DMS79 treated with DMSO at 0.1 percent for 48 hours (cell line): ENCODE measurements at regions not wholly inside any gene's neighbourhood (a gene's known extent, or its start where the extent isn't known, plus 50 kb on each side); places are given as distances from the start of the nearest gene placed in this dataset.

Experiments
- DNase-seq: peaks from one replicate; lab custom pipeline; 2025; lab: John Stamatoyannopoulos, UW

- no peak for DNase-seq
These were observed 111.2 kb upstream of the TOP3B start for GRCh38 chr22:22093743-22094142.

DNA sequence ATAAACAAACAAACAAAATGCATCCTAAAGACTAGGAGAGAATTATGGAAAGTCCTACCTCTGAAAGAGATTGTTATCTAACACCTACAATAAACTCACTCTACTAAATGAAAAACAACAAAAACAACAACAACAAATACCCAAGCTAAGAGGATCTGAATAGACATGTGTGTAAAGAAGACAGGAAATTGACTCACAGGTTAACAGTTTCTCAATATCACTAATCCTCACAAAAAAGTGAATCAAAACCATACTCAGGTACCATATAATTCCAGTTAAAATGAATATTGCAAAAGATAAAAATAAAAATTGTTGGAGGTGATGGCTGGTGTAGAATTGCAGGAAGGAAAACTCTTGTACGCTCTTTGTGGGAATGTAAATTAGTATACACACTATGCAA is 110.4 kb upstream of the TOP3B start:
- DNase-seq = no peak

DNA sequence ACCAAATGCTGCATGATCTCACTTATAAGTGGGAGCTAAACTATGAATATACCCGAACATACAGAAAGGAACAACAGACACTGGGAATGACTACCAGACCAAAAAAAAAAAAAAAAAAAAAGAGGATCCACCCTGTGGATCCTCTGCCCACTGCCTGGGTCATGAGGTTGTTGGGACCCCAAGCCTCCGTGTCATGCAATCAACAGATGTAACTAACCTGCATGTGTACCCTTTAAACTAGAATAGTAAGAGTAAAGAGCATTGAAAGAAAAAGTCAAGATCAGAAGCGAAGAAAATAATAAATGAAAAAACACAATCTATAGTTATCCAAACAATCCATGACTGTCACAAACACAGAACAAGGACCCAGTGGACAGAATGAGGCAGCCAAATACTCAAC is 109.5 kb upstream of the TOP3B start:
- no peak for DNase-seq

GRCh38 chr22:22091400-22091878 is 108.9 kb upstream of the TOP3B start:
- no peak for DNase-seq

DNA sequence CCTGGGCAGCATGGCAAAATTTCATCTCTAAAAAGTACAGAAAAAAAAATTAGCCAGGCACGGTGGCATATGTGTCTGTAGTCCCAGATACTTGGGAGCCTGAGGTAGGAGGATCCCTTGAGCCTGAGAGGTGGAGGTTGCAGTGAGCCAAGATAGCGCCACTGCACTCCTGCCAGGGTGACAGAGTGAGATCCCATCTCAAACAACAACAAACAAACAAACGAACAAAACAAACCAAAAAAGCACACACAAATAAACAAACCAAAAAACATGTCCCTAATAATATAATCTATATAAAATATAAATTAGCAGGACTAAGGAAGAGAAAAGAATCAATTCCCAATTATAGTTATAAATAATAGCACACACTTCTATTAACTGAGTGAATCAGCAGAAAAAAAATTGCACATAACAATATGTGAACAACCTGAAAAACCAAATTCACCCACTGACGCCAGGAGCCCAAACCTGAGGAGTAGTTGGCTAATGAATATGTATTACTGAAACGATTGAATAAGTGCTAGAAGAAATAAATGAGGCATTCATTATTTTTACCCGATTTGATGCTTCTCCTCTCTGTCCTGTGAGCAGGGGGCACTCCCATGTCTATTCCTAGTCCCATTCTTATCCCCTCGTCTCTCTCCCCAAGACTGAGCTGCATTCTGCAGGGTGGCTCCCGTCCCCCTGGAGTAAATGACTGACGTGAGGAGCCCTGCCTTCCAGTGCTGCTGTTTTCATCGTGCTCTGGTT is 108.2 kb upstream of the TOP3B start:
- DNase-seq = no peak

- no peak for DNase-seq
These were observed 107.1 kb upstream of the TOP3B start for GRCh38 chr22:22089459-22090308.

DNA sequence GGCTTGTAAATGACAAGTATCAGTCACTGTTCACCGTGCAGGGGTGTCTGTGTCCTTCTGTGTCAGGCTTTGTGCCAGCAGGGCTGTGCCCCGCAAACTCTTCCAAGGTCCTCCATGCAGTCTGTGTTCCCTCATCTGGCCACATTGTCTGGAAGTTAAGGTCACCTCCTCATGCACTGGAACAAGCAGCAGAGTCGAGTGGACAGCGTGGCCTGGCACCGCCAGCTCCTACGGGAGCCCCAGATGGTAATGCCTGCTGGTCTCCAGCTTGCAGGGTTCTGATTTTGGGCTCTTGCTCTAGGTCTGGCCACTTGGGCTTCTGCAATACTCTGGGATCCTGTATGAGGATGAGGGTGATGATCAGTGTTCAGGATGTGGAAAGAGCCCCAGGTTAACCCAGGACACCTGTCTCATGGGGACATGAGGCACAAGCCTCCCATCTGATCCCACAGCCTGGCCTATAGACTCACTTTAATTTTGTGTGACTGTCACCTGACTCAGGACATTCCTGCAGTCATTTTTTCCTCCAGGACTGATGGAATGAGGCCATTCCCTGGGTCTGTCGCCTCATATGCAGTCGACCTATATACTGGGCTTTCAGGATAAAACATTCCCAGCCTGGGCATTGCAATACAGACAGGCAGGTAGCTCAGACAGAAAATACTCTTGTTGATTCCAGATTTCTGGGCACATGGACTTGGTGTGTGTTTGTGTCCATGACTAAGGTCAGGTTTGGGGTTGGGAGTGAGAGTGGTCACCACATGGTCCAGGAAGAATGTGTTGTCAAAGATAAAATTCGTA is 106.3 kb upstream of the TOP3B start:
- no peak for DNase-seq

DNA sequence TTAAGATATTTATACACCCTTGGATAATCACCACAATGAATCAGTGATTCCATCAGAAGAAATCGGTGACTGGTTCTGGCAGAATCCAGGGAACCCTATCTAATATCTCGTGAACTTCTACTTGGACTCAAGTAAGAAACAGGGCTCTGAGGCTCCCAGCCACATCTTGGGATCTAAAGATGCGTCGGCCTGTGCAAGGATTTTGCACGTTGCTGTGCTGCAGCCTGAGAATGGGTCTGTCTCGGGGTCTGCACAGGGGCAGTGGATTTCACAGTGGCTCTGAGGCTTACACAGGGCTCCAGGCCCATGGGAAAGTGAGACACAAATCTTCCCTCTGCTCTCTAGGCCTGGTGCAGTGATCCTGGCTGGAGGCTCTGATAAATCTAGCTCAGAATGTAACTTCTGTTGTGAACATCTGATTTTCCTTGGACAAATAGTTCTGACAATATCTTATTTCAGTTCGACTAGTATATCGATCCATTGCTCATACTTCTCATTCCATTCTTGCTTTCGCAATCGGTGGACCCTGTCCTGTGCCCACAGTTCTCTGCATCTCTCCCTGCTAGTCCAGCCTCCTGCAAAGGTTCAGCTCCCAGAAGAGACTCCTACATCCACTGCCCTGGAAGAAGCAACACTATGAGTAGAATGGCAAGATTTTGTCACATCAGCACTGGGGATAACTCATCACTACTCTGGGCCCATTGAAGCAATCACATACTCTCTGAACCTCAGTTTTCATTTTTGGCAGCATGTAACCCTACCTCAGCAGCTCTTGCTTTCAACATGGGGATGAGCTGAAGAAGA is 105.5 kb upstream of the TOP3B start:
- no peak for DNase-seq

GRCh38 chr22:22086501-22087158 is 104.0 kb upstream of the TOP3B start:
- DNase-seq = no peak

DNA sequence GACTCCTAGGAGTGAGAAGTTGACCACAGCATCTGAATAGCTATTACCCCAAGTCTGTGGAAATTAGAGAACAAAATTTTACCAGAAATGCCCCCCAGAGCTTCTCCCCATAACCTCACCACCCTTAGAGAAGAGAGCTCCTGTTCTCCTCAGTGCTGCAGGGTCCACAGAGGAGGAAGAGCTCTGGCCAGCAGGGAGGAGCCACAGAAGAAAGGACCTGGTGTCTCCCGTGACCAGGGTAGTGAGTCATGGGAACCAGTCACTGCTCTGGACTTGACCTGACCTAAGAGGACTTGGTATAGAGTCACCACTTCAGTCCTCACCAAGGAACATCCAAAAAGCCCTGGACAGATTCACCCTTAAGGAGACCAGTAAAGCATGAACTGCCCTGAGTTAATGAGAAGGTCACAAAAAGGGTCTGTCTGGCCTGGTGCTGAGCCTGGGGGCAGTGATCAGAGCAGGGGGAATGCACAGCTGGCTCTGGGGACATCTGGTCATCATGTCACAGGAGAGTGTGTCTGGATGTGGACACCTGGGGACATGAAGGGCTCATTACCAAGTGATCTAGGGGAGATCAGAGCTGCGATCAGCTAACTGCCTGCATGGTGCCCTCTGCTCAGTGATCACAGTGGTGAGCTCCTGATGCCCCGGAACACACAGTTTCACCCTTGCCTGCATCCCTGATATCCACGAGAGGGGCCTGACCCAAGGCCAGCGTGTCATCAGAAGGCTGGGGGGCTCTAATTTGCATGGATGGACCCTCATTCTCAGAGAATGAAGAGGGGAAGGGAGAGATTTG is 103.3 kb upstream of the TOP3B start:
- no peak for DNase-seq

- no peak for DNase-seq
These were observed 101.6 kb upstream of the TOP3B start for GRCh38 chr22:22084089-22084711.

GRCh38 chr22:22082960-22083359 is 100.4 kb upstream of the TOP3B start:
- DNase-seq = no peak

DNA sequence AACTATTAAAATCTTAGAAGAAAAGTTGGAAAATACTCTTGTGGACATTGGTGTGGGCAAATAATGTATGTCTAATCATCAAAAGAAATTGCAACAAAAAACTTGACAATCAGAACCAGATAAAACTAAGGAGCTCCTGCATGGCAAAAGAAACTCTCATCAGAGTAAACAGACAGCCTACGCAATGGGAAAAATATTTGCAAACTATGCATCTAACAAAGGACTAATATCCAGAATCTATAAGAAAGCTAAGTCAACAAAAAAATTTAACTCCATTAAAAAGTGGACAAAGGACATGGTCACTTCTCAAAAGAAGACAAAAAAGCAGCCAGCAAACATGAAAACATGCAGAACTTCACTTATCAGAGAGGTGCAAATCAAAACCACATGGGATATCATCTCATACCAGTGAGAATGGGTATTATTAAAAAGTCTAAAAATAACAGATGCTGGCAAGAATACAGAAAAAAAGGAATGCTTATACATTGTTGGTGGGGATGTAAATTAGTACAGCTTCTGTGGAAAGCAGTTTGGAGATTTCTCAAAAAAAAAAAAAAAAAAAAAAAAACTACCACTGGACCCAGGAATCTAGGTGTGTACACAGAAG is 99.7 kb upstream of the TOP3B start:
- no peak for DNase-seq

DNA sequence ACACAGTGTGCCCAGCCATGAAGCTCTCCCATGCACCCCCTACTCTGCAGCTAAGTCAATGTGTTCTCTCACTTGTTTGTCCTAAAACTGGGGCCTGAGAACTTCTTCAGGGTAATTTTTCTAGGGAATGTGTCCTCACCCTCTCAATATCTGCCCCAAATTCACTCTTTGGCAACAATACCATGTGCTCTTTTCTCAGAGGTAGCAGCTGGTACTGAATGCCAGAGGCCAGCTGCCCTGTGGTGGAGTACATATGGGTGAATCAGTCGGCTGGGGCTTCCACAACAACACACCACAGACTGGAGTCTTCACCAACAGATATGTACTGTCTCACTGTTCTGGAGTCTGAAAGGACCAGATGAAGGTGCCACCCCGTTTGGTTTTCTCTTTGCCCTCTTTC is 97.7 kb upstream of the TOP3B start:
- no peak for DNase-seq

DNA sequence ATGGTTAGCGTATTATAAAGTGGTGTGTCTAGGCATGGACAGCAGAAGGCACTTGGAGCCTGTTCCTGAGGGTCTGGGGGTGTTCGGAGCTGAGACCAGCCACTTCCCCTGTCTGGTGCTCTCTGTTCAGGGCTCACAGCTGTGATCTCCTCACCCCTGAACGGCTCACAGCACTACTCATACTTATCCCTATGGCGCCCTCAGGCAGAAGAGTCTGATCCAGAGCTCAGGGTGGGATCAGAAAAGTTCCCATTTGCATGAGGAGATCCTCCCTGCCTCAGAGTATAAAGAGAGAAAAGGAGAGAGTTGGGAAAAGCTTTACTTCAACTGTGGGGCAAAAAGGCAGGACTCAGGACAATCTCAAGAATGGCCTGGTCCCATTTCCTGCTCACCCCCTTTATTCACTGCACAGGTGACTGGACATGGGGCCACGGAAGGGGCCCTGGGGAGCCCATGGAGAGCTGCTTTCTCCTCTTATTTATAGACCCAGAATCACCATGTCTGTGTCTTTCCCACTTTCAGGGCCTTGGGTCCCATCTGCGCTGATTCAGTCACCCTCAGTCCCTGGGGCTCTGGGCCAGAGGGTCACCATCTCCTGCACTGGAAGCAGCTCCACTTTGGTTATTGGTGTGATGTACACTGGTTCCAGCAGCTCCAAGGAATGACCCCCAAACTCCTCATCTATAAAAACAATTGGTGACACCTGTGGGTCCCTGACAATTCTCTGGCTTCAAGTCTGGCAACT is 97.0 kb upstream of the TOP3B start:
- no peak for DNase-seq

- DNase-seq = no peak
These were observed 95.7 kb upstream of the TOP3B start for GRCh38 chr22:22078329-22078728.

DNA sequence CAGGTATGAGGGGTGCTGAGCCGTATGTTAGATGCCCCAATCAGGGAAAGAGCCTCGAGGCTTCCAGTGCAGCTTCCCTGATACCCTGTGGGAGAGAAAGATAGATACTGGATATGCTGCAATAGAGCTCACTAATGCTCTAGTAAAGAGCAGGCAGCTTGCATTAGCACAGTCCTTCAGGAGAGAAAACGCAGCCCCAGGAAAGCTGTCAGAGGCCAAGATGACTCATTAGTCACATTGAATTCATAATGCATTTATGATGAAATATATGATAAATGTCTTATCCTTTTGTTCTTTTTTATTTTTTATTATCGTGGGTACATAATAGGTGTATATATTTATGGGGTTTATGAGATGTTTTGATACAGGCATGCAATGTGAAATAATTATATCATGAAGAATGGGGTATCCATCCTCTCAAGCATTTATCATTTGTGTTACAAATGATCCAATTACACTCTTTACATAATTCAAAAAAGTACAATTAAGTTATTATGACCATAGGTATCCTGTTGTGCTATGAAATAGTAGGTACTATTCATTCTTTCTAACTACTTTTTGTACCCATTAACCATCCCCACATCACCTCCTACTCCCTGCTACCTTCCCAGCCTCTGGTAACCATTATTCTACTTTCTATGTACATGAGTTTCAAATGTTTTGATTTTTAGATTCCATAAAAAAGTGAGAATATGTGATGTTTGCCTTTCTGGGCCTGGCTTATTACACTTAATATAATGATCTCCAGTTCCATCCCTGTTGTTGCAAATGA is 94.5 kb upstream of the TOP3B start:
- no peak for DNase-seq

DNA sequence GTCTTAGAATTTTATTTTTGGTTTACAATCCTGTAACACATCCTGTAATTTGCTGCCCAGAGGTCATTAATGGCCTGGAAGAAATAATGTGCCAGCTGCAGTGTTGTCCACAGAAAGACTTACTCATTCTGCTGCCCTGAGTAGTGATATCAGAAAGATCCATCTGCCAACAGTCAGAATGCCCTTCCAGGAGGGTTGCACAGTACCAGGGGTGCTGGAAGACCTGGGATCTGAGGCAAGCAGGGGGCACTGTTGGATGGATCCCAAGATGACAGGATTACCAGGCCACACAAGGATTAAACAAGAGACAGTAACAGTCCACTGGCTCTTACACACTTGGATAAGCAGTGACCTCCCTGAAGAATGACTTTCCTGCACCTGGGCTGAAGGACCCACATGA is 93.8 kb upstream of the TOP3B start:
- no peak for DNase-seq
